ENCODE measurements at regions not wholly inside any gene's neighbourhood (a gene's known extent, or its start where the extent isn't known, plus 50 kb on each side); places are given as distances from the start of the nearest gene placed in this dataset.

GRCh38 chrY:12621454-12622081 lies 79.5 kb upstream of the USP9Y start:
- ChIA-PET POLR2A (interaction anchor here (0.7 kb wide), 1 partner anchor 69 kb away, joined by 4 read pairs; no protein-coding TSS in a partner anchor), CTCF (interaction anchor here (0.9 to 4.4 kb wide), 8 partner anchors 9 to 142 kb away, joined by 3 to 88 read pairs (median 4); no protein-coding TSS in a partner anchor)
- intact Hi-C loops (cut with micrococcal nuclease): loop anchor here (1.0 to 5.0 kb wide), 3 partner anchors 89 to 186 kb away; no protein-coding TSS in a partner anchor
- no peak overlapping the region for H3K4me2 ChIP-seq (ENCODE audit: insufficient read depth, low read length)
- BruUV-seq (replicated peaks): no TSS peak
- dilution Hi-C loops (cut with MboI; ENCODE audit: extremely low pct_ligation_motif_present, low sequenced_read_pairs): no loop called here
- no peaks in the 10 kb centered on the region for H4K20me1 ChIP-seq (replicated peaks; ENCODE audit: control insufficient read depth, extremely low read depth, insufficient read depth, low read length)
- no peak overlapping the region for H3K9ac ChIP-seq (replicated peaks; ENCODE audit: extremely low read depth, insufficient read depth, low read length)
- DNase-seq (ENCODE audit: low read depth, low spot score): peak; percentile 14
- no peak for TF ChIP-seq GATA2 (IDR thresholded peaks at IDR 0.05; ENCODE audit: insufficient read depth, insufficient read length, low read depth, low read length)
- peak; percentile 22 to 39 for TF ChIP-seq CTCF (IDR thresholded peaks at IDR 0.05; ENCODE audit: extremely low read depth in 1 of 2, insufficient read depth in 1 of 2, low read depth in 1 of 2, low read length in 2 of 2)
- no peaks in the 10 kb centered on the region for H3K4me1 ChIP-seq (ENCODE audit: control insufficient read depth, extremely low read depth, insufficient read depth, low read length)
- no peak overlapping the region for H3K27ac ChIP-seq (ENCODE audit: insufficient read depth, low read depth, low read length)
- H2AFZ ChIP-seq (ENCODE audit: low read depth, low read length): no peak overlapping the region
- H3K4me3 ChIP-seq (replicated peaks in 1 of 3; ENCODE audit: insufficient read depth in 1 of 3, low read depth in 1 of 3, low read length in 3 of 3): no peak overlapping the region
- no peaks in the 10 kb centered on the region for H3K9me1 ChIP-seq (replicated peaks; ENCODE audit: control insufficient read depth, extremely low read depth, insufficient read depth, low read length)
- H3K36me3 ChIP-seq (ENCODE audit: control insufficient read depth in 2 of 2, extremely low read depth in 1 of 2, insufficient read depth in 2 of 2, low read length in 2 of 2): no peaks in the 10 kb centered on the region
- H3K27me3 ChIP-seq (ENCODE audit: control insufficient read depth in 2 of 2, insufficient read depth in 2 of 2, low read length in 2 of 2): no peaks in the 10 kb centered on the region
- no peak for FAIRE-seq
- H3K79me2 ChIP-seq (ENCODE audit: control insufficient read depth, insufficient read depth, low read length): no peaks in the 10 kb centered on the region
- no peaks in the 10 kb centered on the region for H3K9me3 ChIP-seq (replicated peaks; ENCODE audit: control insufficient read depth, insufficient read depth, low read length)

- Histone ChIP-seq H3K27ac (ENCODE audit: insufficient read depth, low read depth, low read length) (no peak overlapping the region), H3K4me2 (ENCODE audit: insufficient read depth, low read length) (no peak overlapping the region), H3K9me3 (replicated peaks; ENCODE audit: control insufficient read depth, insufficient read depth, low read length) (no peaks in the 10 kb centered on the region), H3K27me3 (ENCODE audit: control insufficient read depth in 2 of 2, insufficient read depth in 2 of 2, low read length in 2 of 2) (no peaks in the 10 kb centered on the region), H3K4me1 (ENCODE audit: control insufficient read depth, extremely low read depth, insufficient read depth, low read length) (no peaks in the 10 kb centered on the region), H3K9ac (replicated peaks; ENCODE audit: extremely low read depth, insufficient read depth, low read length) (no peak overlapping the region), H2AFZ (ENCODE audit: low read depth, low read length) (no peak overlapping the region), H3K4me3 (replicated peaks in 1 of 3; ENCODE audit: insufficient read depth in 1 of 3, low read depth in 1 of 3, low read length in 3 of 3) (no peak overlapping the region), H4K20me1 (replicated peaks; ENCODE audit: control insufficient read depth, extremely low read depth, insufficient read depth, low read length) (no peaks in the 10 kb centered on the region), H3K79me2 (ENCODE audit: control insufficient read depth, insufficient read depth, low read length) (no peaks in the 10 kb centered on the region), H3K9me1 (replicated peaks; ENCODE audit: control insufficient read depth, extremely low read depth, insufficient read depth, low read length) (no peaks in the 10 kb centered on the region), H3K36me3 (ENCODE audit: control insufficient read depth in 2 of 2, extremely low read depth in 1 of 2, insufficient read depth in 2 of 2, low read length in 2 of 2) (no peaks in the 10 kb centered on the region)
- CTCF ChIA-PET: interaction anchor here (4.4 kb wide), 1 partner anchor 143 kb away, joined by 88 read pairs; no protein-coding TSS in a partner anchor
- POLR2A ChIA-PET: no interaction called here
- TF ChIP-seq CTCF (IDR thresholded peaks at IDR 0.05; ENCODE audit: extremely low read depth in 1 of 2, insufficient read depth in 1 of 2, low read depth in 1 of 2, low read length in 2 of 2) (no peak), POLR2AphosphoS5 (IDR thresholded peaks at IDR 0.05; ENCODE audit: insufficient read depth, low read depth, low read length) (no peak), EZH2 (IDR thresholded peaks at IDR 0.05; ENCODE audit: borderline replicate concordance, low read depth, low read length, severe bottlenecking) (no peak), FOS (IDR thresholded peaks at IDR 0.05; ENCODE audit: borderline replicate concordance, insufficient read depth, low read length) (no peak), JUN (IDR thresholded peaks at IDR 0.05; ENCODE audit: borderline replicate concordance, insufficient read depth, insufficient read length, low read depth) (no peak), GATA2 (IDR thresholded peaks at IDR 0.05; ENCODE audit: insufficient read depth, insufficient read length, low read depth, low read length) (no peak), MAX (IDR thresholded peaks at IDR 0.05; ENCODE audit: insufficient read depth, insufficient read length) (no peak), MYC (IDR thresholded peaks at IDR 0.05; ENCODE audit: low read depth, low read length) (no peak), POLR2A (IDR thresholded peaks at IDR 0.05; ENCODE audit: low read depth, low read length) (no peak)
- BruUV-seq (replicated peaks): no TSS peak
- dilution Hi-C loops (cut with MboI; ENCODE audit: extremely low pct_ligation_motif_present, low sequenced_read_pairs): no loop called here
- intact Hi-C loops (cut with micrococcal nuclease): loop anchor here (5.0 kb wide), 2 partner anchors 91 to 184 kb away; no protein-coding TSS in a partner anchor
- DNase-seq (ENCODE audit: low read depth, low spot score): no peak
- FAIRE-seq: no peak
These were observed 77.8 kb upstream of the USP9Y start for GRCh38 chrY:12623204-12623603.

Data from endothelial cell of umbilical vein (primary cell).